ENCODE measurements at regions not wholly inside any gene's neighbourhood (a gene's known extent, or its start where the extent isn't known, plus 50 kb on each side); places are given as distances from the start of the nearest gene placed in this dataset.
A peak's percentile ranks its signal among the peaks of the same experiment; 100 is the strongest.

DNA sequence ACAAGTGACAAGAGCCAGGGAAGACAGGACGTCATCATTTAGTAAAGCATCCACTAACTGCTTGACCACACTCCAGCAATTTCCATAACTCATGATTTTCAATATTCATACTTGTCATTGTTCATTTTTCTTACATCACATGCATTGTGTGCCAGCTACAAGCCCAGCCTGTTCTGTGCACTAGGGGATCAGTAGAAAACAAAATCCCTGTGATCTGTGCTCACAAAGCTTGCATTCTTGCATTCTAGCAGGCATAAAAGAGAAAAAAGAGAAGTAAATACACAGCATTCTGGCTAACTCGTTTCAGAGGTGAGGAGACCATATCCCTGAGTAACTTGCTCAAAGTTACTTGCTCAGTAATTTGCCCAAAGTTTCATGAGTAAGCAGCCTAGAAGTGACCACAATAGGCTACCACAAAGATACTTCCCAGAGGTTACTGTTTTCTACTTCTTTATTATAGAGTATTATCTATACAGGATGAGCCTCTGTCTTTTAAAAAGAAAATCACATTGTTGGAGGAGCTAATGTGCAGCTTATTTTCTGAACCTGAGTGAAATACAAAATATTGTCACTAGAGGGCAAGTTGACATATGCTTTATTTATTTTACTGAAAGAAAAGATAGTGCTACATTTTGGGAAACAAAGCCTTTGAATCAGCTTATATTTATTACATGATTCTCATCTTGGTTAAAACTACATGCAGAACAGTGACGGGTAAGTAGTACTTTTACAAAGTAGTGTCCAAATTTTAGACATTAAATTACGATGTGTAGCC, 701.4 kb upstream of the LMCD1 start:
- TF ChIP-seq, protein P1, sequence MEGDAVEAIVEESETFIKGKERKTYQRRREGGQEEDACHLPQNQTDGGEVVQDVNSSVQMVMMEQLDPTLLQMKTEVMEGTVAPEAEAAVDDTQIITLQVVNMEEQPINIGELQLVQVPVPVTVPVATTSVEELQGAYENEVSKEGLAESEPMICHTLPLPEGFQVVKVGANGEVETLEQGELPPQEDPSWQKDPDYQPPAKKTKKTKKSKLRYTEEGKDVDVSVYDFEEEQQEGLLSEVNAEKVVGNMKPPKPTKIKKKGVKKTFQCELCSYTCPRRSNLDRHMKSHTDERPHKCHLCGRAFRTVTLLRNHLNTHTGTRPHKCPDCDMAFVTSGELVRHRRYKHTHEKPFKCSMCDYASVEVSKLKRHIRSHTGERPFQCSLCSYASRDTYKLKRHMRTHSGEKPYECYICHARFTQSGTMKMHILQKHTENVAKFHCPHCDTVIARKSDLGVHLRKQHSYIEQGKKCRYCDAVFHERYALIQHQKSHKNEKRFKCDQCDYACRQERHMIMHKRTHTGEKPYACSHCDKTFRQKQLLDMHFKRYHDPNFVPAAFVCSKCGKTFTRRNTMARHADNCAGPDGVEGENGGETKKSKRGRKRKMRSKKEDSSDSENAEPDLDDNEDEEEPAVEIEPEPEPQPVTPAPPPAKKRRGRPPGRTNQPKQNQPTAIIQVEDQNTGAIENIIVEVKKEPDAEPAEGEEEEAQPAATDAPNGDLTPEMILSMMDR (IDR thresholded peaks at IDR 0.05) = peak in 8 of 12 donors; percentile 4 to 42 (median 19)
- TF ChIP-seq POLR2A (IDR thresholded peaks at IDR 0.05) = no peak

Measured in heart left ventricle (tissue), 13 donors.